Stimulated activated naive B cell treated with anti-CD40 and anti-IgM and Interleukin-4, amounts not matched to agents 10 μg/mL and 1 μg/mL and 100 μg/mL, for 72 hours (primary cell): ENCODE measurements at regions not wholly inside any gene's neighbourhood (a gene's known extent, or its start where the extent isn't known, plus 50 kb on each side); places are given as distances from the start of the nearest gene placed in this dataset.

Experiments used
- ATAC-seq, 2 donors: fragments of 150-1000 bp; cut with Tn5 transposase; replicated peaks; 2 replicates each; pipeline ENCODE4 v1.10.0; 2021; ENCODE audit warnings: moderate library complexity in 1 of 2
- DNase-seq: peaks from one replicate; pipeline ENCODE4 v3.0.0; 2021
- H3K27ac Mint-ChIP-seq: one replicate; pipeline ENCODE4 v1.8.0; 2022; ENCODE audit warnings: mild to moderate bottlenecking, mixed read lengths
- H3K27me3 Mint-ChIP-seq, 2 donors: one replicate each; pipeline ENCODE4 v1.8.0; 2022; ENCODE audit warnings: mixed read lengths in 2 of 2
- H3K36me3 Mint-ChIP-seq, 2 donors: one replicate each; pipeline ENCODE4 v1.8.0; 2022; ENCODE audit warnings: mixed read lengths in 2 of 2, mild to moderate bottlenecking in 1 of 2
- H3K4me1 Mint-ChIP-seq, 2 donors: one replicate each; pipeline ENCODE4 v1.8.0; 2022; ENCODE audit warnings: mixed read lengths in 2 of 2, mild to moderate bottlenecking in 1 of 2
- H3K4me3 Mint-ChIP-seq, 2 donors: one replicate each; pipeline ENCODE4 v1.8.0; 2022; ENCODE audit warnings: mild to moderate bottlenecking in 2 of 2, mixed read lengths in 2 of 2, moderate library complexity in 1 of 2
- H3K9me3 Mint-ChIP-seq, 2 donors: one replicate each; pipeline ENCODE4 v1.8.0; 2022; ENCODE audit warnings: mixed read lengths in 2 of 2, mild to moderate bottlenecking in 1 of 2

GRCh38 chr6:41477572-41477971 is 68.6 kb upstream of the FOXP4 start:
- peaks cover 16 to 24% of the 10 kb centered on the region in 2 donors for H3K4me1 Mint-ChIP-seq
- DNase-seq (no peak), ATAC-seq (no peak)
- H3K9me3 Mint-ChIP-seq = no peaks in the 10 kb centered on the region
- H3K4me3 Mint-ChIP-seq = no peak overlapping the region
- no peak overlapping the region for H3K27ac Mint-ChIP-seq
- H3K36me3 Mint-ChIP-seq = no peaks in the 10 kb centered on the region
- peaks cover 43 to 60% of the 10 kb centered on the region in 2 donors for H3K27me3 Mint-ChIP-seq

- no peak for DNase-seq
- H3K36me3 Mint-ChIP-seq = no peaks in the 10 kb centered on the region
- no peak for ATAC-seq
- peaks cover 7 to 15% of the 10 kb centered on the region in 2 donors for H3K4me1 Mint-ChIP-seq
- H3K27ac Mint-ChIP-seq = no peak overlapping the region
- H3K27me3 Mint-ChIP-seq = peaks cover 9 to 51% of the 10 kb centered on the region in 2 donors
- H3K9me3 Mint-ChIP-seq = no peaks in the 10 kb centered on the region
- no peak overlapping the region for H3K4me3 Mint-ChIP-seq
Observed at GRCh38 chr6:41483943-41484342, 62.2 kb upstream of the FOXP4 start.

- Mint-ChIP-seq H3K27ac (no peak overlapping the region), H3K4me3 (no peak overlapping the region), H3K4me1 (peaks cover 26 to 28% of the 10 kb centered on the region in 2 donors), H3K36me3 (no peaks in the 10 kb centered on the region), H3K9me3 (no peaks in the 10 kb centered on the region), H3K27me3 (peaks cover 23 to 51% of the 10 kb centered on the region in 2 donors)
- no peak for DNase-seq
- peak in 1 of 2 donors; percentile 5 for ATAC-seq
Observed at GRCh38 chr6:41487860-41488432, 58.2 kb upstream of the FOXP4 start.

- peak overlapping the region; percentile 11 for H3K27ac Mint-ChIP-seq
- no peak for DNase-seq
- peaks cover 26 to 28% of the 10 kb centered on the region in 2 donors for H3K4me1 Mint-ChIP-seq
- H3K27me3 Mint-ChIP-seq = peaks cover 23 to 48% of the 10 kb centered on the region in 2 donors
- H3K9me3 Mint-ChIP-seq = no peaks in the 10 kb centered on the region
- peak; percentile 58 to 84 for ATAC-seq
- H3K4me3 Mint-ChIP-seq = peak overlapping the region in 1 of 2 donors; percentile 51
- H3K36me3 Mint-ChIP-seq = no peaks in the 10 kb centered on the region
Observed at GRCh38 chr6:41488433-41489119, 57.6 kb upstream of the FOXP4 start.

- no peak overlapping the region for H3K4me3 Mint-ChIP-seq
- ATAC-seq (peak in 1 of 2 donors; percentile 2), DNase-seq (no peak)
- no peaks in the 10 kb centered on the region for H3K36me3 Mint-ChIP-seq
- no peaks in the 10 kb centered on the region for H3K9me3 Mint-ChIP-seq
- peaks cover 29 to 49% of the 10 kb centered on the region in 2 donors for H3K27me3 Mint-ChIP-seq
- H3K4me1 Mint-ChIP-seq = peaks cover 31 to 35% of the 10 kb centered on the region in 2 donors
- no peak overlapping the region for H3K27ac Mint-ChIP-seq
Observed at GRCh38 chr6:41489120-41489851, 56.9 kb upstream of the FOXP4 start.

- H3K36me3 Mint-ChIP-seq = no peaks in the 10 kb centered on the region
- DNase-seq = no peak
- peaks cover 38% of the 10 kb centered on the region in 2 donors for H3K4me1 Mint-ChIP-seq
- no peak overlapping the region for H3K4me3 Mint-ChIP-seq
- H3K27me3 Mint-ChIP-seq = peaks cover 27 to 33% of the 10 kb centered on the region in 2 donors
- H3K27ac Mint-ChIP-seq = no peak overlapping the region
- H3K9me3 Mint-ChIP-seq = no peaks in the 10 kb centered on the region
- no peak for ATAC-seq
Observed at GRCh38 chr6:41492261-41492891, 53.8 kb upstream of the FOXP4 start.

- ATAC-seq (no peak), DNase-seq (no peak)
- no peak overlapping the region for H3K27ac Mint-ChIP-seq
- H3K36me3 Mint-ChIP-seq = no peaks in the 10 kb centered on the region
- H3K4me3 Mint-ChIP-seq = no peak overlapping the region
- peaks cover 27 to 43% of the 10 kb centered on the region in 2 donors for H3K27me3 Mint-ChIP-seq
- H3K9me3 Mint-ChIP-seq = no peaks in the 10 kb centered on the region
- peaks cover 18 to 30% of the 10 kb centered on the region in 2 donors for H3K4me1 Mint-ChIP-seq
Observed at GRCh38 chr6:41494212-41495110, 51.7 kb upstream of the FOXP4 start.
